ENCODE measurements at regions not wholly inside any gene's neighbourhood (a gene's known extent, or its start where the extent isn't known, plus 50 kb on each side); places are given as distances from the start of the nearest gene placed in this dataset.

- TF ChIP-seq POLR2A (IDR thresholded peaks at IDR 0.05; ENCODE audit: low read depth, low read length) = no peak
- TF ChIP-seq TAF1 (IDR thresholded peaks at IDR 0.05; ENCODE audit: borderline replicate concordance, low read depth, low read length) = no peak
Measured at GRCh38 chr16:29182501-29182900, 197.6 kb downstream of the LAT start.

All from GM12892 (cell line).